GM20431 (cell line): ENCODE measurements at regions not wholly inside any gene's neighbourhood (a gene's known extent, or its start where the extent isn't known, plus 50 kb on each side); places are given as distances from the start of the nearest gene placed in this dataset.

ENCODE experiments used
- in situ Hi-C: fragments of 300-500 bp; cut with MseI, MboI; formaldehyde crosslinking; loops from one replicate; pipeline ENCODE4 v1.15.0; 2020; ENCODE audit warnings: low sequenced_read_pairs; ENCODE audit not compliant: unreplicated experiment

- in situ Hi-C loops: no loop called here
These were observed 80.4 kb upstream of the TARDBP start for GRCh38 chr1:10932088-10932487.

DNA sequence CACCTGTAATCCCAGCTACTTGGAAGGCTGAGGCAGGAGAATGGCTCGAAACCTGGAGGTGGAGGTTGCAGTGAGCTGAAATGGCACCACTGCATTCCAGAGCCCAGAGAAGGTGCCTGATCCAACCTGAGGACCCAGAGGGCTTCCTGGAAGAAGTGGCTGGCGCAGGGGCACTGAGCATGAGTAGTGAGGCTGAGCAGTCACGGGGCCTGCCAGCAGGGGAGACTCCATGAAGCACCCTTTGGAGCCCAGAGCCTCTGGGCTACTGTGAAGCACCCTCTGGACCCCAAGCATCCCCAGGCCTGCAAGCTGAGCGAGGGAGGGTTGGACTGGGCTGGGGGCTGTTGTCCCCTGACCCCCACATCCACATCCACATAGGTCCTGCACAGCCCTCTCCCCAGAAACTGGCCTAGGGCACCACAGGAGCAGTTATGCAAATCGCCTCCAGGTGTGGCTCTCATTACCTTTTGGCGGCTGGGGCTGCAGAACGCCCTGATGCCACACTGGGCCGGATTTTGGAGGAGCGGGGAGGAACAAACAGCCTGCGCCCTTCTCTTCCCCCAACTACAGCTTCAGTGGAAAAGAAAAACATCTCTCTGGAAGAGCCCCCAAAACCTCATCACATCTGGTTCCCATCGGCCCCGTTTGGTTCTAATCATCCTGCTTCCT, 78.2 kb upstream of the TARDBP start:
- in situ Hi-C loops: no loop called here

- in situ Hi-C loops: no loop called here
These were observed 77.2 kb upstream of the TARDBP start for GRCh38 chr1:10935246-10935645.

DNA sequence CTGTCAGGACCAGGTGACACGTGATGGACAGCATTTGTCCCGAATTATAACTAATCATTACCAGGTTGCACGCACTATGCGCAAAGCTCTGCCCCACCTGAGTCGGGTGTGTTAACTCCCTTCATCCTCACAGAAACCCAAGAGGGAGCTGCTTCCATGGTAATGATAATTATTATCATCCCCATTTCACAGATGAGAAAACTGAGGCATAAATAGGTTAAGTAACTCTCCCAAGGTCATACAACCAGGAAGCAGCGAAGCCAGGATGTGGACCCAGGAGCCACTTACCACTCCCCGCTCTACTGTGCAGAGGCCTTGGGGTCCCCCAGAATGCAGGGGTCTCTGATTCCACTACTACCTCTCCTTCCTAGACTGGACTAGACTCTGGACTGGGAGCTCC, 76.7 kb upstream of the TARDBP start:
- in situ Hi-C loops: no loop called here

- in situ Hi-C loops: no loop called here
These were observed 75.2 kb upstream of the TARDBP start for GRCh38 chr1:10936998-10937901.

DNA sequence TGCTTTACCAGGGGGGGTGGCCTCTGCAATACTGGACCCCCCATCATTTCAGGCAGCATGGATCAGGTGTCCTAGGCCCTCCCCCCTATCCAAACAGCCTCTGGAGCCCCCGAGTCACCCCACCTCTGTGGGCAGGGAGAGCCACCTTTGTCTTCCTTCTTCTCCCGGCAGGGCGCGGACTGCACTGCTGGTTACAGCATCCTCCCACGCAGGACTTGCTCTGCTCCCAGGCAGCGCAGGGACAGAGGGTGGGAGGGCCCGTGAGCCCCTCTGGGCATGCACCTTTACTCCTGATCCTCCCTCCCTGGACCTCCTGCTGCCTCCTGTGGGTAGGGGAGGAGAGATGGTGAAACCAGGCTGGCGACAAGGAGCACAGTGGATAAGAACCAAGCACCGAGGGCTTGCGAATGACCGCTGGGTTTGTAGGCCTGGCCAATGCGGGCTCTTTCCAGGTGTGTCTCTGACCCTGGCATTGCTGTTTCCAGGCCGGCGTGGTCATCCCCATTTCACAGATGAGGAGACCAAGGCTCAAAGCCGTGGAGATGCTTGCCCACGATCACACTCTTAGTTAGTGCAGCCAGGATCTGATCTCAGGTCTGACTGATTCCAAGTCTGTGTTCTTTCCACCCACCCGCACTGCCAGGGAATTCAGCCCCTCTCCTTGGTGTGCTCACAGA, 73.6 kb upstream of the TARDBP start:
- in situ Hi-C loops: no loop called here

DNA sequence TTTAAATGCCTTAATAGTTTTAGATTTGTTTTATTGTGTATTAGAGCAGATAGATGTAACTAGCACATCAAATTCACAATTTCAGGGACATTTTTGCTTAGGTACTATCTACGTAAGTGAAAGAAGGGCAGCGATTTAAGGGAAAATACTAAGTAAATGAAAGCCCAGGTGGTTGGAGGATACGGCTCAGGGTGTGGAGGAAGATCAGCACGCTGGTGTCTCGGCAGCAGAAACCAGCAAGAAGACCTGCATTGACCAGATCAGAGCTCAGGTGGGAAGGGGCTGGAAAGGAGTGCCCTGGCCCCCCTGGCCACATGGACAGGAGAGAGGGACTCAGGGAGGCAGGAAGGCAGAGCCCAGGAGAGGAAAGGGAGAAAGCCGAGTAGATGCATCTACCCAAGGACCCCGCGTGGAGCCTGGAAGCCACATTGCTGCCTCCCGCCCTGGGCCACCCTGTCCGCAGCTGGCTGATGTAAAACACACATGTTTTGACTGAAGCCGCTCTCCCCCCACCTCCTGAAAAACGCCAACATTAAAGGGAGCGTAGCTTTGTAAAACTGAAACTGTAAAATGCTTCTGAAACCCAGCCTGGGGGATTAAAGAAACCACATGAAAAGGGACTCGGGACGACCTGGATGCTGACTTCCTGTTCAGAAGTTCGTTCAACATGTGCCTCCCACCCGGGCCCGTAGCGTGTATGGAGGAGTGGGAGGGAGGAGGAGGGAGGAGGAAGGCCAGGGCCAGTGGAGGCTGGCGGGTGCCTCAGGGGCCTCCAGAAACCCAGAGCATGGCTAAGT, 72.6 kb upstream of the TARDBP start:
- in situ Hi-C loops: no loop called here

DNA sequence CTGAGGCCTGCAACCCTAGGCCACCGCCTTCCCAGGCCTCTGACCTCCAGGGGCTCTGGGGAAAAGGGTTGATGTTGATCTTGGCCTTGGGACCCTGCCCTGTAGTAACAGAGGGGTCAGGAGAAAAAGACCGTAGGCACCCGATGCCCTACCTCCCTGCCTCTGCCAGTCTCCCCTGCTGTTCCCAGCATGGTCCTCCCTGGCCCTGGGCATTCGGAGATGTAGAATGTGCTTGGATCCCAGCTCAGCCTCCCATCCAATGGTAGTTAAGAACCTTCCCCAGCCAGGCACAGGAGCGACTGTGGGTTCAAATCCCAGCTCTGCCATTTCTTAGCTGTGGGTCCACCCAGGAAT, 72.0 kb upstream of the TARDBP start:
- in situ Hi-C loops: no loop called here

DNA sequence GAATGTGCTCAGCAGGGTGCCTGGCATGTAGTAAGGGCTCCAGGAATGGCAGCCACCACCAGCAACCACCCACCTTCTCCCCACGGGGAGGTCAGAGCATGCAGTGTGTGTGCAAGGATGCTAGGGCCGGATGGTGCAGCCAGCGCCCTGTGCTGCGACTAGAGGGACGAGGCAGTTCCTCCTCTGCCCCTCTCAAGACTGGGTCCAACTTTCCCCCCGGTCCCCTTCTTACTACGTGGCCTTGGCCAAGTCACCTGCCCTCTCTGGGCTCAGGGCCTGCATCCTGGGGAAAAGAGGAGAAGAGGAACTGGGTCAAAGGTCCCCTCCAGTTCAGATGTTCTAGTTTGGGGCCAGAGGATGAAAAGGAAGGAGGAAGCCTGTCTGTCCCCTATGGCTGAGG, 71.6 kb upstream of the TARDBP start:
- in situ Hi-C loops: no loop called here

DNA sequence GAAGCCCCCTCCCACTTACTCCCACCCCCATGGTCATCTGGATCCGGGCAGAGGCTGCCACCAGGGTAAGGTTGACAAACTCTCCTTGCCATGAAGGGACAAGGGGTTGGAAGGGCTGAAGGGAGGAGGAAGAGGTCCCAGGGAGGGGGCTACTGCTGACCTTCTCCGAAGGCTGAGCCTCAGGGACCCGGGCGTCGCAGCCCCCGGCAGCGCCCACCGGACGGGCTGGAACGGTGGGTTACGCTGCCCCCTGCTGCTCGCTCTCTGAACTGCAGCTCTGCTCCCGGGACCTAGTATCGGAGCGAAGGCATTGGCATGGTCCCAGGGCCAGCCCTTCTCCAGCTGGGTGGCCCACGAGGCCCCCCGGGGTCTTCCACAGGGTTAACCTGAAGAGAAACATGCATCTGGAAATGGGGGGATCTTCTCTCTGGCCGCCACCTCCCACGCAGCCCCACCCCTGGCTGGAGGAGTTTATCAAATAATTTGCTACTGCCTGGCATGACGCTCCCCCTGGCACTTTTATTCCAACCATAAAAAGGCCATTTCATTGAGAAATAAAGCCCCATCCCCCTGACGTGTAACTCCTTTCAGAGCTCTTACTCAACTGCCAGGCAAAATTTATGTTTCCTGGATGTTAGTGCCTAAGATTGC, 70.4 kb upstream of the TARDBP start:
- in situ Hi-C loops: no loop called here

GRCh38 chr1:10942542-10942912, 69.9 kb upstream of the TARDBP start:
- in situ Hi-C loops: no loop called here

GRCh38 chr1:10943041-10943440, 69.4 kb upstream of the TARDBP start:
- in situ Hi-C loops: no loop called here

DNA sequence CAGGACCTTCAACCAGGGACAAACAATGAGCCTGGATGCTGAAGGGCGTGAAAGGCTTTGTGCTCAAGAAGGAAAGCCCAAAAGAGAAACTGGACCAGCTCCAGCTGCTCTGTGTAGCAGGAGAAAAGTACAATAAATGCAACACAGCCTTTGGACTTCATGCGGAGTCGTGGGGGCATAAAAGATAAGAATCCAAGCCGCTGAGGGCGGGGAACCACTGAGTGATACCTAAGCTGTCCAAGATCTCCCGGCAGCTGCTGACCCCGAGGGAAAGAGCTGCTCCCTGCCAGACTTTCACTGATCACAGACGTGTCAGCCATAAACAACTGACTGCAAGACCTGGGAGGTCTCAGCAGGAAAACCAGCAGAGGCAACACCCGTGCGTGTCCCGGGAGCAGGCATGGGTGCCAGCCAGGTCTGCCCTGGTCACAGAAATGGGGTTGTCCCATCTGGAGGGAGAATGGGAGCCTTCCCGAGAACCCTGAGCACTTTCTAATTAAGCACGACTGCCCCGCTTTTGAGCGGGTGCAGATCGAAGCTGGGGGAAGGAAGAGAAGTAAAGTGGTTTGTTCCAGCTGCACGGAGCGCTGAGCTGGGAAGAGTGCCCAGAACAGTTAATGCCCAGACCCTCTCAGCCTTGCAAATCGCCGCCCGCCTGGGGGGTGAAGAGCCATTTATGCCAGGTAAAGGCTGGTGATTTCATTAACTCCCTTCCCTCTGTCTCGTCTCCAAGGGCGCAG, 68.3 kb upstream of the TARDBP start:
- in situ Hi-C loops: no loop called here

DNA sequence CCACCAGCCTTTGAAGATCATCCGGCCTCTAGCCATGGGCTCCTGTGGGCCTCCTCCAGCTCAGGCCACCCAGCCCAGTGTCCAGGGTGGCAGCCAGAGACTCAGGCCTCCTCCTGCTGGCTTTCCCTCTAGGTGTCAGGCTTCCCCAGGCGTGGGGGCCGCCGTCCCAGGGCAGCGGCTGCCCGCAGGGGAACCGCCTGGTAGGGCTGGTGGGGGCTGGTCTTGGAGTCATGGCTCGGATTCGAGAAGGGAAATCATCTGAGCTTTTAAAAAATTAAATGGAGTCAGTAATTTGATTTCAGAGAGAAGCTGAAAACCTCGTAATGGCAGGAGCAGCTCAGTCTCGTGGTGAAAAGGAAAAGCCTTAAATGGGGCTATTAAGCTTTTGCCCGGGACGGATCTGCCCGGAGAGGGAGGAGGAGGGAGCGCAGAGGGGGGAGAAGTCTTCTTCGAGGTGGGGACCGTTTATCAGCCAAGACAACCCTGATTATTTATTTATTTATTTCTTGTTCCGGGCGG, 66.4 kb upstream of the TARDBP start:
- in situ Hi-C loops: no loop called here

- in situ Hi-C loops: no loop called here
These were observed 65.3 kb upstream of the TARDBP start for GRCh38 chr1:10947181-10947580.

GRCh38 chr1:10947691-10948462, 64.6 kb upstream of the TARDBP start:
- in situ Hi-C loops: no loop called here

DNA sequence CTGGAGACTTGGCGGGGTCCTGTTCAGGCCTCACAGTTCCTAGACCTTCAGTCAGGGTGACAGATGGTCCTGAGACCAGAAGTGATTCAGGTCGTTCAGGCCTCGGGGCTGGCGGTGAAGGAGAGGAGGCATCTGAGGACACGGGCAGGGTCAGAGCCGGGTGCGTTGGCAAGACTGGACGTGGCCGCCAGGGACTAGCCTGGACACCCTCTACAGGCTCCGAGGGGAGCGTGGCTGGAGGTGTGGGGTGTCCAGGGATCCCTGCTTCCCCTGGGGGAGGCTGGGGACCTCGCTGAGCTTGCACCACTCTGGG, 64.0 kb upstream of the TARDBP start:
- in situ Hi-C loops: no loop called here

- in situ Hi-C loops: no loop called here
These were observed 61.9 kb upstream of the TARDBP start for GRCh38 chr1:10950316-10951172.
